IMR-90 (cell line): ENCODE measurements at regions not wholly inside any gene's neighbourhood (a gene's known extent, or its start where the extent isn't known, plus 50 kb on each side); places are given as distances from the start of the nearest gene placed in this dataset.

Experiments used
- CEBPB ChIP-seq: IDR thresholded peaks from 2 replicates; pipeline ENCODE4 v1.6.1; 2012; ENCODE audit warnings: low read depth, low read length, improper control_type of control experiment
- CTCF ChIP-seq: conservative IDR thresholded peaks from 2 replicates; pipeline ENCODE4 v1.5.1; 2012; ENCODE audit warnings: mild to moderate bottlenecking, low read depth, low read length, improper control_type of control experiment
- POLR2A ChIP-seq: IDR thresholded peaks from 2 replicates; pipeline ENCODE4 v1.6.1; 2012; ENCODE audit warnings: mild to moderate bottlenecking, low read depth, low read length
- RAD21 ChIP-seq: IDR thresholded peaks from 2 replicates; pipeline ENCODE4 v1.6.1; 2012; ENCODE audit warnings: low read length, improper control_type of control experiment

- TF ChIP-seq CTCF (no peak), POLR2A (no peak), CEBPB (no peak), RAD21 (no peak)
Measured at GRCh38 chr5:66516550-66516949, 79.6 kb upstream of the MAST4 start.
